Epithelial cell of prostate (primary cell): ENCODE measurements at regions not wholly inside any gene's neighbourhood (a gene's known extent, or its start where the extent isn't known, plus 50 kb on each side); places are given as distances from the start of the nearest gene placed in this dataset.

ENCODE experiments used
- DNase-seq: peaks from one replicate; pipeline ENCODE4 v3.0.0-alpha.2; 2011; ENCODE audit warnings: low read depth, low spot score
- H3K27ac ChIP-seq: fragments of 450-650 bp; 2 replicates; pipeline ENCODE4 v1.5.1; 2017; ENCODE audit warnings: mild to moderate bottlenecking

- no peak for DNase-seq
These were observed 170.3 kb upstream of the DUSP10 start for GRCh38 chr1:221912230-221912629.

GRCh38 chr1:221911714-221912113 lies 169.8 kb upstream of the DUSP10 start:
- H3K27ac ChIP-seq, result no peak overlapping the region

More at GRCh38 chr1:221912230-221912629, 170.3 kb upstream of the DUSP10 start:
- no peak overlapping the region for H3K27ac ChIP-seq

GRCh38 chr1:221910222-221910621 lies 168.3 kb upstream of the DUSP10 start:
- DNase-seq, result no peak
- no peak overlapping the region for H3K27ac ChIP-seq

More at GRCh38 chr1:221911714-221912113, 169.8 kb upstream of the DUSP10 start:
- DNase-seq, result no peak

GRCh38 chr1:221908573-221908972 lies 166.7 kb upstream of the DUSP10 start:
- no peak overlapping the region for H3K27ac ChIP-seq
- DNase-seq, result no peak

- DNase-seq, result no peak
- no peak overlapping the region for H3K27ac ChIP-seq
These were observed 165.5 kb upstream of the DUSP10 start for GRCh38 chr1:221907166-221907932.

GRCh38 chr1:221905802-221906201 lies 163.9 kb upstream of the DUSP10 start:
- H3K27ac ChIP-seq, result no peak overlapping the region
- DNase-seq, result no peak

GRCh38 chr1:221904319-221904718 lies 162.4 kb upstream of the DUSP10 start:
- no peak for DNase-seq
- H3K27ac ChIP-seq, result no peak overlapping the region

- no peak overlapping the region for H3K27ac ChIP-seq
- DNase-seq, result no peak
These were observed 161.7 kb upstream of the DUSP10 start for GRCh38 chr1:221903594-221903993.

- no peak for DNase-seq
- no peak overlapping the region for H3K27ac ChIP-seq
These were observed 161.1 kb upstream of the DUSP10 start for GRCh38 chr1:221902961-221903360.

- DNase-seq, result no peak
- no peak overlapping the region for H3K27ac ChIP-seq
These were observed 158.8 kb upstream of the DUSP10 start for GRCh38 chr1:221900678-221901077.

GRCh38 chr1:221897321-221897721 lies 155.4 kb upstream of the DUSP10 start:
- no peak for DNase-seq
- no peak overlapping the region for H3K27ac ChIP-seq

- no peak for DNase-seq
- H3K27ac ChIP-seq, result peak overlapping the region; percentile 65
These were observed 150.5 kb upstream of the DUSP10 start for GRCh38 chr1:221892301-221892830.

GRCh38 chr1:221891708-221892107 lies 149.8 kb upstream of the DUSP10 start:
- no peak for DNase-seq
- peak overlapping the region; percentile 65 for H3K27ac ChIP-seq

- no peak overlapping the region for H3K27ac ChIP-seq
- no peak for DNase-seq
These were observed 146.9 kb upstream of the DUSP10 start for GRCh38 chr1:221888801-221889200.

GRCh38 chr1:221888218-221888617 lies 146.3 kb upstream of the DUSP10 start:
- peak overlapping the region; percentile 85 for H3K27ac ChIP-seq
- no peak for DNase-seq

- DNase-seq, result no peak
- peak overlapping the region; percentile 85 for H3K27ac ChIP-seq
These were observed 145.9 kb upstream of the DUSP10 start for GRCh38 chr1:221887758-221888157.

- DNase-seq, result no peak
- H3K27ac ChIP-seq, result peak overlapping the region; percentile 85
These were observed 145.5 kb upstream of the DUSP10 start for GRCh38 chr1:221887415-221887746.

- peak; percentile 97 for DNase-seq
- H3K27ac ChIP-seq, result peak overlapping the region; percentile 85
These were observed 145.0 kb upstream of the DUSP10 start for GRCh38 chr1:221886743-221887414.

GRCh38 chr1:221886311-221886710 lies 144.4 kb upstream of the DUSP10 start:
- DNase-seq, result no peak
- H3K27ac ChIP-seq, result peak overlapping the region; percentile 85

- no peak overlapping the region for H3K27ac ChIP-seq
- no peak for DNase-seq
These were observed 142.9 kb upstream of the DUSP10 start for GRCh38 chr1:221884821-221885220.

GRCh38 chr1:221881805-221882581 lies 140.1 kb upstream of the DUSP10 start:
- peak; percentile 63 for DNase-seq

More at GRCh38 chr1:221881805-221882581, 140.1 kb upstream of the DUSP10 start:
- no peak overlapping the region for H3K27ac ChIP-seq
